ENCODE measurements at regions not wholly inside any gene's neighbourhood (a gene's known extent, or its start where the extent isn't known, plus 50 kb on each side); places are given as distances from the start of the nearest gene placed in this dataset.
A peak's percentile ranks its signal among the peaks of the same experiment; 100 is the strongest.

DNA sequence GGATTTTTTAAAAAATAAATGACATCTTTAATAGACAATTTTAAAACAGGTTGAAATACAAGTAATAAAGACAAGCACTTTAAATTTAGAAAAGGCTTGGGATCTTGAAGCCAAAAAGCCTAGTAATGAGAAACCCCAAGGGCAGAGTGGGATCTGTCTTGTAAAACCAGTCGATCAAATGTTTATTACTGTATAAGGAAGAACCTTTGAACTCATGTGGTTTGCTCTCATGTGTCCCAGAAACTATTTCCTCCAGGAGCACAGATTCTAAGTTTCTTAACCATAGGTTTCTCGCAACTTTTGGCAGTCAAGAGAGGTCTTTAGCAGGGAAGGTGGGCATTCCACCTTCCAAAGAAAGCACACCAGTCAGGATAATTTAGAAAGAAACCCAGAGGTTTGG is 541.7 kb upstream of the BTBD3 start:
- Histone ChIP-seq H3K9me3 (ENCODE audit: control insufficient read depth in 3 of 3, low read length in 3 of 3) (no peaks in the 10 kb centered on the region), H3K27me3 (ENCODE audit: control insufficient read depth in 3 of 3, insufficient read depth in 3 of 3, low read length in 3 of 3) (no peaks in the 10 kb centered on the region), H3K9ac (ENCODE audit: low read depth in 1 of 3, low read length in 3 of 3) (no peak overlapping the region), H3K4me3 (ENCODE audit: low read length in 3 of 3) (no peak overlapping the region), H3K36me3 (ENCODE audit: control insufficient read depth in 3 of 3, insufficient read depth in 3 of 3, low read length in 3 of 3) (no peaks in the 10 kb centered on the region), H3K27ac (ENCODE audit: low read depth, low read length) (no peak overlapping the region), H3K4me1 (ENCODE audit: control insufficient read depth in 3 of 3, insufficient read depth in 3 of 3, low read length in 3 of 3) (peaks cover 5 to 12% (median 5%) of the 10 kb centered on the region in 3 donors)

DNA sequence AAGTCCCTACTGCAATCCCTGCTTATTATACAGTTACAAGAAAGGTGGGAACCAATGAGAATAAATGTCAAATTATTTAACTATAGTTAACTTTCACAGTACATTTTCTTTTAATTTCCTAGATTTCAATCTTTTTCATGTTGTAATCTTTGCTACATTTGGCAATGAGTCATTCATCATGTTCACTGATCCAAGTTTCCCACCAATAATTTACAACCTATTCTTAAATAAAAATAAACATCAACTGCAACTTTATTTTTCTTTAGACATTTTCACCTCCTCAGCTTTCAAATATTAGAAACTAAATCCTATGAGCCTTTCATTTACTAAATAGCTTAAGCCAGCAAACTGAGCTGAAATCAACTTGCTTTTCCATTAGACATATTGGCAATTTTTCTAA is 541.3 kb upstream of the BTBD3 start:
- Histone ChIP-seq H3K27ac (ENCODE audit: low read depth, low read length) (no peak overlapping the region), H3K27me3 (ENCODE audit: control insufficient read depth in 3 of 3, insufficient read depth in 3 of 3, low read length in 3 of 3) (no peaks in the 10 kb centered on the region), H3K9me3 (ENCODE audit: control insufficient read depth in 3 of 3, low read length in 3 of 3) (no peaks in the 10 kb centered on the region)

DNA sequence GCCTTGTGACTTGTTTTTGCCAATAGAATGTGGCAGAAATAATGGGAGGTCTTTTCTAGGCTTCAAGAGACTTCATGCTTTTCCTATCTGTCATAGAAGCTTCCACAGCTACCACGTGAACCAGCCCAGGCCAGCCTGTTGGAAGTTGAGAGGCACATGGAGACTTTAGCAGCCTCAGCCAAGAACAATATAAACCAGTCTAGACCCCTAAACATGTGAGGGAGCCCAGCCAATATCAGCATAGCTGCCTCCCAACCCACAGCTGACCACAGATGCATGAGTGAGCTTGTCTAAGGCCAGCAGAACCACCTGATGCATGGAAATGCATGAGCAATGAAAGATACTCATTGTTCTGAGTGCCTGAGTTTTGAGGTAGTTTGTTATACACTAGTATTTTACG is 540.7 kb upstream of the BTBD3 start:
- no peak overlapping the region for H3K4me3 ChIP-seq (ENCODE audit: low read length in 3 of 3)
- no peak overlapping the region for H3K27ac ChIP-seq (ENCODE audit: low read depth, low read length)
- no peak overlapping the region for H3K9ac ChIP-seq (ENCODE audit: low read depth in 1 of 3, low read length in 3 of 3)
- no peaks in the 10 kb centered on the region for H3K9me3 ChIP-seq (ENCODE audit: control insufficient read depth in 3 of 3, low read length in 3 of 3)
- peaks cover 5 to 12% (median 5%) of the 10 kb centered on the region in 3 donors for H3K4me1 ChIP-seq (ENCODE audit: control insufficient read depth in 3 of 3, insufficient read depth in 3 of 3, low read length in 3 of 3)
- H3K36me3 ChIP-seq (ENCODE audit: control insufficient read depth in 3 of 3, insufficient read depth in 3 of 3, low read length in 3 of 3) = no peaks in the 10 kb centered on the region
- H3K27me3 ChIP-seq (ENCODE audit: control insufficient read depth in 3 of 3, insufficient read depth in 3 of 3, low read length in 3 of 3) = no peaks in the 10 kb centered on the region

More for the DNA sequence above, 541.3 kb upstream of the BTBD3 start:
- H3K4me1 ChIP-seq (ENCODE audit: control insufficient read depth in 3 of 3, insufficient read depth in 3 of 3, low read length in 3 of 3) = peaks cover 5 to 12% (median 5%) of the 10 kb centered on the region in 3 donors
- H3K4me3 ChIP-seq (ENCODE audit: low read length in 3 of 3) = no peak overlapping the region
- no peak overlapping the region for H3K9ac ChIP-seq (ENCODE audit: low read depth in 1 of 3, low read length in 3 of 3)
- no peaks in the 10 kb centered on the region for H3K36me3 ChIP-seq (ENCODE audit: control insufficient read depth in 3 of 3, insufficient read depth in 3 of 3, low read length in 3 of 3)

DNA sequence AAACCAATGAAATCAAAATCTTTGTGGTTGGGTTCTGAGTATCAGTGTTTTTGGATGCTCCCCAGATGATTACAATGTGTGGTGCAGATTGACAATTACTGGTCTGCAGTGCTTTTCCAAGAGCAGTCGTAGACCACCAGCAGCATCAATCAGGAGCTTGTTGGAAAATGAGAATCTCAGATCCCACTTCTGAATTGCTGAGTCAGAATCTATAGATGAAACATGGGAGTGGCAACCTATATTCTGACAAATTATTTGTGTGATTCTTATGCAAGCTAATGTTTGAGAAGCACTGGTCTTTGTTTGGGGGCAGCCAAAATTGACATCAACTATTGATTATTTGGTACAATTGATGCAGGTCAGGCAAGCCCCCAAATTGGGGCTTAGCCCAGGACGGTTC is 539.9 kb upstream of the BTBD3 start:
- no peaks in the 10 kb centered on the region for H3K36me3 ChIP-seq (ENCODE audit: control insufficient read depth in 3 of 3, insufficient read depth in 3 of 3, low read length in 3 of 3)
- H3K27ac ChIP-seq (ENCODE audit: low read depth, low read length) = no peak overlapping the region
- H3K9ac ChIP-seq (ENCODE audit: low read depth in 1 of 3, low read length in 3 of 3) = no peak overlapping the region
- H3K4me1 ChIP-seq (ENCODE audit: control insufficient read depth in 3 of 3, insufficient read depth in 3 of 3, low read length in 3 of 3) = peaks cover 5 to 12% (median 5%) of the 10 kb centered on the region in 3 donors
- H3K4me3 ChIP-seq (ENCODE audit: low read length in 3 of 3) = no peak overlapping the region
- no peaks in the 10 kb centered on the region for H3K27me3 ChIP-seq (ENCODE audit: control insufficient read depth in 3 of 3, insufficient read depth in 3 of 3, low read length in 3 of 3)
- H3K9me3 ChIP-seq (ENCODE audit: control insufficient read depth in 3 of 3, low read length in 3 of 3) = no peaks in the 10 kb centered on the region

DNA sequence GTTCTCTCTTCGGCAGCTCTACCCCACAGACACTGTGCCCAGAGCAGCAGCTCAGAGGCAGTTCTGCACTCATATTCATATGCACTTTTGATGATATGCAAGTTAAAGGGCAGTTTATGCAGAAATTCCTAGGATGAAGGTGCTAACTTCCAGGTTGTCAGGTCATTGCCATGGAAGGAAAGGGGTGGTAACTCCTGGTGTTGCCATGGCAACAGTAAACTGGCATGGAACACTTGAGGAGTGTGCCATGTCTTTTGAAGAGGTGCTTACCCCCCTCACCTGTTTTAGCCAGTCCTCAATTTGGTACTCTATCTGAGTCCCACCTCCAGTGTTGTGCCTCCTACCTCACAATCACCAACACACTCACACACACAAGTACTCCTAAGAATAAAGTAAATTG is 539.4 kb upstream of the BTBD3 start:
- Histone ChIP-seq H3K36me3 (ENCODE audit: control insufficient read depth in 3 of 3, insufficient read depth in 3 of 3, low read length in 3 of 3) (no peaks in the 10 kb centered on the region), H3K9me3 (ENCODE audit: control insufficient read depth in 3 of 3, low read length in 3 of 3) (no peaks in the 10 kb centered on the region), H3K27me3 (ENCODE audit: control insufficient read depth in 3 of 3, insufficient read depth in 3 of 3, low read length in 3 of 3) (no peaks in the 10 kb centered on the region), H3K27ac (ENCODE audit: low read depth, low read length) (no peak overlapping the region), H3K4me1 (ENCODE audit: control insufficient read depth in 3 of 3, insufficient read depth in 3 of 3, low read length in 3 of 3) (peaks cover 5 to 8% (median 5%) of the 10 kb centered on the region in 3 donors), H3K9ac (ENCODE audit: low read depth in 1 of 3, low read length in 3 of 3) (no peak overlapping the region), H3K4me3 (ENCODE audit: low read length in 3 of 3) (no peak overlapping the region)

DNA sequence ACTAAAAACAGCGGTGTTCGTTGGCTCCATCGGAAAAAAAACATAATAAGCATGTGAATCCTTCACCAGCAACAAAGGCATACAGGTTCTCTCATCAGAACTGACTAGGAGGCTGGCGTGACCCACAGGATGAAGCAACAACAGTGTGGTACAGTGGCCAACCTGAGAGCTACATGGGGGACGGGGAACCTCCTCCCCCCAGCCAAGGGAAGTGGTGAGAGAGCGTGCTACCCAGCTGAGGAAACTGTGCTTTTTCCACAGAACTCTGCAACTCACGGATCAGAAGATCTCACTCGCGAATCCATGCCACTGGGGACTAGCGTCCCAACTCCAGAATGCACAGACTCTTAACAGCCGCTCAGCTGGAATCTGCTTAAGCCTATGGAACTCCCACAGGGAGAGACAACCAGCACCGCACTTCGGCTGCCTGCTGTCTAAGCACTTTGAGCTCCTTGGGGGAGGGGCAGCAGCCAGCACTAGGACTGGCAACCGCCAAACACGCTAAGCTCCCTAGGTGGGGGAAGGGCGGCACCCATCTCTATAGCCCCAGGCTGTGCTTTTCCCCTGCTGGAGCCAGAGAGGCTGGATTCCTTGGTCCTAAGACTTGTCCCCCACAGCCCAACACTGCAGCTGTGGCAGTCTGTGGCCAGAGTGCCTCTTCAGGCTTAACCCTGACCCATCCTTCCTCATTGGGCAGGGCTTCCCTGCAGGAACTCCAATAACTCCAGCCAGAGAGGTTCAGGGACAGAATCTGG is 538.3 kb upstream of the BTBD3 start:
- H3K4me1 ChIP-seq (ENCODE audit: control insufficient read depth in 3 of 3, insufficient read depth in 3 of 3, low read length in 3 of 3) = peaks cover 3 to 5% (median 5%) of the 10 kb centered on the region in 3 donors
- H3K27ac ChIP-seq (ENCODE audit: low read depth, low read length) = no peak overlapping the region
- H3K9ac ChIP-seq (ENCODE audit: low read depth in 1 of 3, low read length in 3 of 3) = no peak overlapping the region
- no peaks in the 10 kb centered on the region for H3K27me3 ChIP-seq (ENCODE audit: control insufficient read depth in 3 of 3, insufficient read depth in 3 of 3, low read length in 3 of 3)
- peak overlapping the region in 2 of 3 donors; percentile 20 to 49 for H3K4me3 ChIP-seq (ENCODE audit: low read length in 3 of 3)
- no peaks in the 10 kb centered on the region for H3K9me3 ChIP-seq (ENCODE audit: control insufficient read depth in 3 of 3, low read length in 3 of 3)
- H3K36me3 ChIP-seq (ENCODE audit: control insufficient read depth in 3 of 3, insufficient read depth in 3 of 3, low read length in 3 of 3) = no peaks in the 10 kb centered on the region

DNA sequence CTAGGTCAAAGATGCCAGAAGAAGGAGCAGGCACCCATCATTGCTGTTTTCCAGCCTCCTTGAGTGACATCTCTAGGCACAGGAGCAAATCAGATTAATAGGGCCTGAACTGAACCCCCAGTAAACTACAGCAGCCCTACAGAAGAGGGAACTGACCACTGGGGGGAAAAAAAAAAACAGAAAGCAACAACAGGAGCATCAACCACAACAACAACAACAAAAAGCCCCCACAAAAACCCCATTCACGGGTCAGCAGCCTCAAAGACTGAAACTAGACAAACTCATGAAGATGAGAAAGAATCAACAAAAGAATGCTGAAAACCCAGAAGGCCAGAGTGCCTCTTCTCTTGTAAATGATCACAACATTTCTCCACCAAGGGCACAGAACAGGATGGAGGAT is 537.4 kb upstream of the BTBD3 start:
- H3K36me3 ChIP-seq (ENCODE audit: control insufficient read depth in 3 of 3, insufficient read depth in 3 of 3, low read length in 3 of 3) = no peaks in the 10 kb centered on the region
- no peaks in the 10 kb centered on the region for H3K9me3 ChIP-seq (ENCODE audit: control insufficient read depth in 3 of 3, low read length in 3 of 3)
- H3K27me3 ChIP-seq (ENCODE audit: control insufficient read depth in 3 of 3, insufficient read depth in 3 of 3, low read length in 3 of 3) = no peaks in the 10 kb centered on the region
- H3K27ac ChIP-seq (ENCODE audit: low read depth, low read length) = no peak overlapping the region
- no peak overlapping the region for H3K9ac ChIP-seq (ENCODE audit: low read depth in 1 of 3, low read length in 3 of 3)
- H3K4me3 ChIP-seq (ENCODE audit: low read length in 3 of 3) = no peak overlapping the region
- peaks cover 3 to 5% (median 5%) of the 10 kb centered on the region in 3 donors for H3K4me1 ChIP-seq (ENCODE audit: control insufficient read depth in 3 of 3, insufficient read depth in 3 of 3, low read length in 3 of 3)

DNA sequence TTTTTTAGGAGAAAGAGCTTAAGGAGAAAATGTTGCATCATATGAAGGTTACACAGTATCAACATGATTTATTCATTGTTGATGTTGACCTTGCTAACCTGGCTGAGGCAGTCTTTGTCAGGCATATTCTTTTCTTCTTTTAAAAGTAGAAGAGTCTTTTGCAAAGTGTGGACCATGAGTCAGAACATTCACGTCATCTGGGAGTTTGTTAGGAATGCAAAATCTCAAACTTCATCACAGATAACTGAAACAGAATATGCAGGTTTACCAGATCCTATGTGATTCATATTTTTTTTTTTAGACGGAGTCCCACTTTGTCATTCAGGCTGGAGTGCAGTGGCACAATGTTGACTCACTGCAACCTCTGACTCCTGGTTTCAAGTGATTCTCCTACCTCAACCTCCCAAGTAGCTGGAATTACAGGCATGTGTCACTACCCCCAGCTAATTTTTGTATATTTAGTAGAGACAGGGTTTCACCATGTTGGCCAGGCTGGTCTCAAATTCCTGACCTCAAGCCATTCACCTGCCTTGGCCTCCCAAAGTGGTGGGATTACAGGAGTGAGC is 530.4 kb upstream of the BTBD3 start:
- Histone ChIP-seq H3K9me3 (ENCODE audit: control insufficient read depth in 3 of 3, low read length in 3 of 3) (no peaks in the 10 kb centered on the region), H3K4me1 (ENCODE audit: control insufficient read depth in 3 of 3, insufficient read depth in 3 of 3, low read length in 3 of 3) (no peaks in the 10 kb centered on the region), H3K36me3 (ENCODE audit: control insufficient read depth in 3 of 3, insufficient read depth in 3 of 3, low read length in 3 of 3) (no peaks in the 10 kb centered on the region), H3K27ac (ENCODE audit: low read depth, low read length) (no peak overlapping the region), H3K9ac (ENCODE audit: low read depth in 1 of 3, low read length in 3 of 3) (no peak overlapping the region), H3K4me3 (ENCODE audit: low read length in 3 of 3) (no peak overlapping the region), H3K27me3 (ENCODE audit: control insufficient read depth in 3 of 3, insufficient read depth in 3 of 3, low read length in 3 of 3) (no peaks in the 10 kb centered on the region)

DNA sequence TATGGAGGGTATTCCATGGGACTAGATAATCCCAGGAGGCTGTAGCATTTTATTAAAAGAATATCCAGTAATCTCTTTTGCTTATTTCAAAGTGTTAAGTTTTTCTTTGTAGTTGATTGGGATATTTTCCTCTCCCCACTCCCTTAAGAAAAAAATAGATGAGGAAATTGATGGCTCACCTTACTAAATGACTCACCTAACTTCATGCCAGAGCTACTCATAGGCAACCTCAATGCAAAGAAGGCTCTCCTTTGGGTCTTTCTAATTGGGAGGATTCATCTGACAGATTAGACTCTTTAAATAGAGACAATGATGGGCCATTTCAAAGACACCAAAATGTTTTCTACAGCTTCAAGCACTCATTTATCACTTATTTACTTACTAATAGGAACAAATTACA is 528.5 kb upstream of the BTBD3 start:
- H3K27me3 ChIP-seq (ENCODE audit: control insufficient read depth in 3 of 3, insufficient read depth in 3 of 3, low read length in 3 of 3) = no peaks in the 10 kb centered on the region
- no peaks in the 10 kb centered on the region for H3K36me3 ChIP-seq (ENCODE audit: control insufficient read depth in 3 of 3, insufficient read depth in 3 of 3, low read length in 3 of 3)
- H3K9ac ChIP-seq (ENCODE audit: low read depth in 1 of 3, low read length in 3 of 3) = no peak overlapping the region
- H3K4me1 ChIP-seq (ENCODE audit: control insufficient read depth in 3 of 3, insufficient read depth in 3 of 3, low read length in 3 of 3) = no peaks in the 10 kb centered on the region
- H3K4me3 ChIP-seq (ENCODE audit: low read length in 3 of 3) = no peak overlapping the region
- H3K27ac ChIP-seq (ENCODE audit: low read depth, low read length) = no peak overlapping the region
- H3K9me3 ChIP-seq (ENCODE audit: control insufficient read depth in 3 of 3, low read length in 3 of 3) = no peaks in the 10 kb centered on the region

DNA sequence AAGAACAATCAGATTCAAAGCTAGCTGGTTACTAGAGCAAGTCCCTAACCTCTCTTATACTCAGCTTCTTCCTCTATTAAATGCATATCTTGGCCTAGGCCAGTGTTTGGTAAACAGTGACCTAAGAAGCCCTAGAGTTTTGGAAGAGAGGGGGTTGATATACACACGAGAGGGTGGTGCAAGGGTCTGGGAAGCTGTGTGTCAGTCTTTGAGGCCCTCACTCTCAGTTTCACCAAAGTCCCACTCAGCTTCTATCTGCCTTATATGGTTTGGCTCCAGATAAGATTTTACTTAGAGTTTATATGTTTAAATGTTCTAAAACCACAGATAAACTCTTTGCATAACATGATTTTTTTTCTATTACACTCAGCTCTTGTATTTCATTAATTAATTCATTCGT is 526.1 kb upstream of the BTBD3 start:
- Histone ChIP-seq H3K27ac (ENCODE audit: low read depth, low read length) (no peak overlapping the region), H3K4me1 (ENCODE audit: control insufficient read depth in 3 of 3, insufficient read depth in 3 of 3, low read length in 3 of 3) (no peaks in the 10 kb centered on the region), H3K36me3 (ENCODE audit: control insufficient read depth in 3 of 3, insufficient read depth in 3 of 3, low read length in 3 of 3) (no peaks in the 10 kb centered on the region), H3K9me3 (ENCODE audit: control insufficient read depth in 3 of 3, low read length in 3 of 3) (no peaks in the 10 kb centered on the region), H3K27me3 (ENCODE audit: control insufficient read depth in 3 of 3, insufficient read depth in 3 of 3, low read length in 3 of 3) (no peaks in the 10 kb centered on the region), H3K9ac (ENCODE audit: low read depth in 1 of 3, low read length in 3 of 3) (no peak overlapping the region), H3K4me3 (ENCODE audit: low read length in 3 of 3) (no peak overlapping the region)

Measured in skeletal muscle tissue (tissue), 3 donors.